Stimulated activated CD8-positive, alpha-beta memory T cell treated with anti-CD3 and anti-CD28 coated beads, Interleukin-12 subunit alpha, Interleukin-12 subunit beta, amount 100 ng/mL, for 4 hours (primary cell): ENCODE measurements at regions not wholly inside any gene's neighbourhood (a gene's known extent, or its start where the extent isn't known, plus 50 kb on each side); places are given as distances from the start of the nearest gene placed in this dataset.

Experiments used
- DNase-seq: peaks from one replicate; pipeline ENCODE4 v3.0.0-alpha.2; 2020; ENCODE audit warnings: low read depth

DNA sequence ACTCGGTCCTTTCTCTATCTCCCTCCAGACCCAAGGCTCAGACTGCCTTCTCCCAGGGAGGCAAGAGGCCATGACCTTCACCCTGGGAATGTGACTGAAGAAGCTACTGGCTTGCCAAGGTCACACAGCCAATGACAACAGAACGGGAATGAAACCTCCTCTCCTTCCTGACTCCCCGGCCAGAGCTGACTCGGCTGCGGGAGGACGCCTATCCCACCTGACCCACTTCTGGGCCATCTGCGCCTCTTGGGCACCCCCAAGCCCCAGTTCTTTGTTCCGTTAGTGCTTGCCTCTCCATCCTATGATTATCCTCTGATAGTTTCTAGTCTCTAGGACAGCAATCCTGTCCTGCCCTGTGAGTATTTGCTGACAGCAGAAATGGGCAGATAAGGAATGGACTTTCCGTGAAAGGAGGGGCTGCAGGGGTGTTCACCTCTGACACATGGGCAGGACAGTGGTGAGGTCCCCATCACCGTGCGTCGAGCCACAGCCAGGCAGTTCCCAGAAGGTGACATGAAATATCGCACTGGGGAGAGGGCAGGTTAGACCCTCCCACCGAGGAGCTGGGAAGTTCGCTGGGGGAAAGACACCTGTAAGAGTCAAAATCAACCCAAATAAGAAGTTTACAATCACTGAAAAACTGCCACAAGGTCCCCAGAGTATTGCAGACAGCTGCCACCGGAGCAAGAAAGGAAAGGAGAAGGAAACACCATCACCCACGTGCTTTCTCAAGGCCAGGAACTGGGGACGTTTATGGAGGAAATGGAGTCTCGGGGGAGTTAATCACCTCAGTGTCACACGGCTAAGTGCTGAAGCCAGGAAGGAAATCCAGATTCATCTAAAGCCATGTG is 63.0 kb downstream of the INSIG1 start:
- DNase-seq = no peak

GRCh38 chr7:155361346-155361680 is 63.6 kb downstream of the INSIG1 start:
- no peak for DNase-seq

DNA sequence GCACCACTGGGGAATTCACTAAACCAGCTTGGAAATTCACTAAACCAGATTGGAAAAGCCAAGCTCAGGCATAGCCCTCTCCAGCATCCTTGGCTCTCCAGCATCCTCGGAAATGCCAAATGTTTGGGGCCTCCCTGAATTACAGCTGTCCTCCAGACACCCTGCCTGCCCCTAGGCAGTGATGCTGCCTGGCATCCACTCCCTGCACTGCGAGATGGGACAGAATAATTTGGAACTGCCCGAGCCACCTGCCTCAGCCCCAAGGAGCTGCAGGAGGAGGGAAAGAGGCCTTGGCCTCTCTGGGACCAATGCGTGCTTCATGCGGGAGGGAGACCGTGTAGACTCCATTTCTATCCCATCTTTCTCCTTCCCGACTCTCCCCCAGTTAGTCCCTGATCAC is 64.3 kb downstream of the INSIG1 start:
- no peak for DNase-seq

DNA sequence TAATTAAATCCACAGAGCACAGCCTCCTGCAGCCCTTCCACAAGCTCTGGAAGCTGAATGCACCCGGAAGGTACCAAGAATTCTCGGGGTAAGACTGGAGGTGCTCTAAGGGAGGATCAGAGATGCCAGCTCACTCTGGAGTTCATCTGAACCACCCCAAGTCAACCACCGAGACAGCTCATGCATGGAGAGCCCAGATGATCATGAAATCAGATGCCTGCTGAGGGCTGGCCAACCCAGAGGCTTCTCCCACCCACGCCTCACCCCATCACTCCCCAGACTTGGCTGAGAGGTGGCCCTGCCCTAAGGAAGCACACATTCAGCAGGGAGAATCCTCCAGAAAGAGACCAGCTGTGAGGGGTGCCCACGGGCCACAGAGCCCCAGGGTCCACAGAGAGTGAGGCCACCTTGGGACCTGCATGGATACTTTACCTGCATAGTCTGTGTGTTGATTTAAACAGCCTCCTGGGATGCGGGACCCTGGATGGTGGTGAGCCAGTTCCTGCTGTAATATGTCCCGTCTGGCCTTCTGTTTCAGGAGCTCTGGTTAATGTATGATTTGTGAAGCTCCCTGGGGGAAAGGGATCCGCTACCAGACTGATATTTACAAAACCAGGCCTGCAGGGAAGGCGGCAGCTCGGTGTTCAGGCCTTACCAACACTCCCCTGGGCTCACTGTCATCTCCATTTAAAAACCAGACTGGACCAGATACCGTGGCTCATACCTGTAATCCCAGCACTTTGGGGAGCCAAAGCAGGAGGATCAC is 64.9 kb downstream of the INSIG1 start:
- DNase-seq = no peak

- DNase-seq = no peak
Measured at GRCh38 chr7:155363146-155363539, 65.5 kb downstream of the INSIG1 start.

DNA sequence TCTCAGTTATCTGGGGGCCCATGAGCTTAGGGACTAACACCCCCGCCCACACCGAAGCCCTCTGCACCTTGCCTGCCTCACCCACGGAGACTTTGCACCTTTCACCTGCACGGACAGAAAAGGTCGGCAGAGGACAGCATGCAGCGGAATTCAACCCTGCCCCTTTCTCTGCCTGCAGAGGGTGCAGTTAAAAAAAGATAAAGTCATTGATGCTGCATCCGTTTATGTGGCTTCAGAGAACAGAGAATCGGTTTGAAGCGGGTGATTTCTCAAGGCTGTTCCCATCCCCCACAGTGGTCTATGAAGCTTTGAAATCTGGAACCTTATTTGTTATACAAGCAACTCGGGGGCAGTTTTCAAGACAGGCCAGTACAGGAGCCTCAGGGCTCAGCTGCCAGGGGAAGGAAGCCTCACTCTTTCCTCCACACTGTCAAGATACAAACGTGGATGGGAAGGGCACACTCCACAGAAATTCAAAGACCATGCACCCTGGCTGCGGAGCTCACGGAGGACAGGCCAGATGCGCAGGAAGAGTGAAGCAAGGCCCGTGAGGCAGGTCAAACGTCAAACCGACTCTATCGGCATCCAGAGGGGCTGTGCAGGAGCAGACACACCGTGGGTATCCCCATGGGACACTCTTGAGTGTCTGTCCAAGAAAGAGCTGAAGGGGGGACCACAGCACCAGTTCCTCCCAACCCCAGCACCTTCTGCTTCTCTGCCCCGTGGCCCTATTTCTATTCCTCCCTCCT is 66.3 kb downstream of the INSIG1 start:
- DNase-seq = no peak

DNA sequence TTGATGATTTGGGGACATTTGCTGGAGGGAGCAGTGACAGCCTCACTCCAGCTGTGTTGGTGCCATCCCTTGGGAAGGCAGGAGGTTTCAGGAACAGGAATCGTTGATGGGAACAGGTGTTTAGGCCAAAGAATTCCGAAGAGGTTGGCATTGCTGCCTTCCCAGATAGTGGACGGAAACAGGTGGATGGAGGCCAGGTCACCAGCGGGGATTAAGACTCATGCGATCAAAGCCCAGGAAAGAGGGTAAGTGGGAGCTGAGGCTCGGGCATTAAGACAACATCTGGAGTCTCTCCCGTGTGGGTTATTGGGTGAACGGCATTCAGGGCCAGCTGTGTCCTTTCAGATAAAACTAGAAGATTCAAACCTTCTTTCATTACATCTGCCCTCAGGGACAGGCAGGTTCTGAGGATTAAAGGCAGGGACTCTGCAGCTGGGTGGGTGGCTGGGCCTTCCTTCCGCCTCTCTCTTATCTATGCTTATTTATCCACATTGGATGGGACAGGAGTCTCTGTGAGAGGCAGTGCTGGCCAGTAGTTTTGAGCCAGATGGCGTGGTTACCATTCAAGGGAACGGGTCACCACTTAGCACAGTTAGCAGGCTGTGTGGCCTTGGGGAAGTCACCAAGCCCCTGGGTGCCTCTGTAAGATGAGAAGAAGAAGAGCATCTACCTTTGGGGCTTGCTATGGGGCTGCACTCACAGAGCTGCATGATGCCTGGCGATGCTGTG is 67.6 kb downstream of the INSIG1 start:
- DNase-seq = no peak

DNA sequence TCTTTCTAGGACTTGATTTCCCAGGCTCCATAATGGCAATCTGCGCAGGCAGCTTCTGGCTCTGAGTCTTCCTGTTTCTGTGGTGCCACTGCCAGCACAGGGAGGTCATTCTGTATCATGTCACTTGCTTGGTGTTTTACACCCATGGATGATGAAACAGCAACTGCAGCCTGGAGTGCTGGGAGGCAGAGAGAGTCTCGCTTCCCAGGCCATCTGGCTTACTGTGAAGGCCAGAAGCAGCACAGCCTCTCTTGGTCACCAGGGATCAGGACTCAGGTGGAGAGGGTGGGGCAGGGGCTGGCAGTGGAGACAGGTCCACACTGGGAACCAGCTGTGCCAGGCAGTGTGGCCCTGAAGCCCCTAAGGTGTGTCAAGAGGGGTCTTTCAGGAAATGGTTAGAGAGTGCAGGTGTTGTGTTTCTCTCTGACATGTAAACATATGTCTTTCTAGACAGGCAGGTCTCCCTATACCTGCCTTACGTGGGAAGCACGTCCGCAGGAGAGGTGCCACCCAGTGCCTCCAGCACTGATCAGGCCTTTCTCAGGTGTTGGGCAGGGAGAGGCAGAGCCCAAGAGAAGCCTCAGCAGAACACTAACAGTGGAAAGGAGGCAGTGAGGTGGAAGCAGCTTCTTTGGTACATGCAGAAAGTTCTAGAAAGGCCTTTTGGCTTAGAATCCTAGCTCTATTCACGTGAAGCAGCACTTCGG is 71.4 kb downstream of the INSIG1 start:
- no peak for DNase-seq

- DNase-seq = no peak
Measured at GRCh38 chr7:155369766-155370165, 72.1 kb downstream of the INSIG1 start.

GRCh38 chr7:155371331-155371883 is 73.7 kb downstream of the INSIG1 start:
- DNase-seq = no peak

- no peak for DNase-seq
Measured at GRCh38 chr7:155371884-155372781, 74.5 kb downstream of the INSIG1 start.

- no peak for DNase-seq
Measured at GRCh38 chr7:155372782-155373358, 75.2 kb downstream of the INSIG1 start.

DNA sequence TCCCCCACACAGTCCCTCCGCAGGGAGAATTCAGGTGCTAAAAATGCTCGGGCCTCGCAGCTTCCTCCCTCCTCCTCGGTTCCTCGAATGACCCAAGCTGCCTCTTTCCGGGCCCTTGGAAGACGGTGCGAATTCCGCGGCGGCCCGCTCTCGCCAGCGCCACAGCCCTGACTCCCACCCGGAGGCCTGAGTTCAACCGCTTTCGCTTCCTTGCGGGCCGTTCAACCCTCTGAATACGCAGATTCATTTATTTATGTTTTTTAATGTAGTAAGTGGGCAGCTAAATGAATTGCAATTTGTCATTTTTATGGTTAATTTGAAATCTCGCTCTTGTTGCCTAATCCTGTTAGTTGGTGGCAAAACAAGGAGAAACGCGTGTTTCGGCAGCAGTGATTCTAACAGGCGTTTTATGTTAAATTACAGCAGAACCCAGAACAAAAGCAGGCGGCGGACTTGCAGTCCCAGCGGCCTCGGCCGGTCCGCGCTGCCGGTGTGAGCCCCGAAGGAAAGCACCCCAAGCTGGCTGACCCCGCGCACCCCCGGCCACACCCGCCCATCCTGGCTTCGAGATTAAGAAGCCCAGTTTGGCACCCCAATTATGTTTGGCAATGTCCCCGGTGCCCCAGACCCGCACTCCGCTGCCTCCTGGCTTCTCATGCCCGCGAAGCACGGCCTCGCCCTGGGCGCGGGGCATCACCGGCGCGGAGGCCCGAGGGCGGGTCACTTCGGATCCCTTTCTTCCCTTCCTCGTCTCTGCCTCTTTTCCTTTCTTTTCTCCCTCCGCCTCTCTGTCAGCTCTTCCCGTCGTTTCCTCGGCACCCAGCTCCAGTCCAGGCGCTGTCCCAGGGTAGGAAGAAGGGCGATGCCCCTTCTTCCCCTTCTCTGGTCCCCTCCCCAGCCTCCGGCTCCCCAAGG is 75.9 kb downstream of the INSIG1 start:
- DNase-seq = no peak

DNA sequence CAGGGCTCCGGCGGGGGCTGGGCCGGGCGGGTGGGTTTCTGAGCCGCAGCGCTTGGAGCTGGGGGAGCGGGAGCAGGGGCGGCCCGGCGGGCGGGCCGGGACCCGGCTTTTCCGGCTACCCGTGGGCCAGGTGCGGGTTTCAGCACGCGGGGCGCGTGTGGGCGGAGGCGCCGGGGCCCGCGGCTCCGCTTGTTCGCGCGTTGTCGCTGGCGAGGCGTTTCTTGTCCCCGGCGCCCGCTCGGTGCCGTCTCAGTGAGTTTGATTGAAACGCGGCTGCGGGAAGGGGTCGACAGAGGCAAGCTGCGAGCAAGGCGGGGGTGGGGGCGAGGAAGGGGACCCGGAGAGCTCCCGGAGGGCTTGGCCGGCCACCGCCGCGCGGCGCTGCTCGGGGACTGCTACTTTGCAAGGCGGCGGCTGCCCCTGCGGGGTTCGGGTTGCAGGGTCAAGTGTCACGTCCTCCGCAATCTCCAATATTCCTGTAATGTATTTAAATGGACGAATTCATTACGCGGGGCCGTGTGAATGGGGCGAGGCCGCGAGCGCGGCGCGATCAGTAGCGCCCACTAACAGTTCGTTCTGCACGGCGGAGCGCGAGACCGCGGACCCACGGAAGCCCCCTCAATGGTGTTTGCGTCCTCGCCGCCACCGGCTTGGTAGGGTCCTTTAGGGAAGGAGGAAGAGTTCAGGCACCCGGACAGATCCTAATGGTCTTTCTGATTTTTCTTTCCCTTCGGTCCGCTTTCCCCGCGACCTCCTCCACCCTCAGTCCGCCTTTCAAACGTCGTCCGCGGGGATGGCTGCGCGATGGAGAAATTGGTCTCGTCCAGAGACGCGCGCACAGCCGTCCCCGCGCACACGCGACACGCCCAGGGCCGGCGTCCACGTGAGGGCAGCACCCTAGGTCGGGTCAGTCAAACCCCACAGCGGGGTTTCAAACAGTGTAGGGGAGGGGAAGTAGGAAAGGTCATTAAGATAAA is 76.9 kb downstream of the INSIG1 start:
- no peak for DNase-seq

DNA sequence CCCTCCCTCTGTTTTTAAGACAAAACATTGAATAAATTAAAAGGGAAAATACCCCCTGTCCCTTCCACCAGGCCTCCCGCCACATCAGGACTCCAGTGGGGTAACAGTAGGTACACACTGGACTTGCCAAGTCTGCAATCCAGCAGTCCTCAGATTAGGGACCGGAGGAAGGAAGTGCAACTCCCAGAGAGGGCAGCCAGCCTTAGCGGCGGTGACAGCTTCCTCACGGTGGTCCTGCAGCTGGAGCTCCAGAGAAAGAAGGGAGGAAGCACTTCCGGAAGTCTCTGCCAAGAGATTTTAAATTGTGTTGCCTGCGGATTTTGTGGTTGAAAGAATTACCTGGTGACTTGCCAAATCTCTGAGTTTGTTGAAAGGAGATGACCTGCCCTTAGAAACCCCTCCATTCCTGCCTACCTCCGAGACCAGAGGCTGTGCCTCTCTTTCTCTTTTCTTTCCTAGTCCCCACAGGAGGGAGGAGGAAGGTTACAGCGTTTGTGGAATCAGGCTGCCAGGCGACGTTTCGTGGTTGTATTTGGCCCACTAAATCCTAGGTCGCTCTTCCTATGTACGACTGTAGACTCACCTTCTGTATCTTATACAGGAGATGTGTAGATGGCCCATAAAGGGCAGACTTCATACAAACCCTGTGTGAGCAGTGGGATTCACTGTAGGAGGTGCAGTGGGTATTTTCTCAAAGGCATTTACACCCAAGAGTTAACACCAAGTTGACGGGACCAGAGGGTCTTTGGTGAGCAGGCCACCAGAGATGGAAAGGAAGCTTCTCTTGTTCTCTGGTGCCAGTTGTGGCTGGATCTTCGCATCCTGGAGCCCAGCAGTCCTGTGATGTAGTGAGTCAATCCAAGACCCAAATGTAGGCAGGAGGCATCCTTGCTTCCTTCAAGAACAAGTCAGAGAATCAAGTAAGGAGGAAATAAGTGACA is 77.9 kb downstream of the INSIG1 start:
- DNase-seq = no peak
